AG04450 (cell line): ENCODE measurements at regions not wholly inside any gene's neighbourhood (a gene's known extent, or its start where the extent isn't known, plus 50 kb on each side); places are given as distances from the start of the nearest gene placed in this dataset.

Experiments
- CTCF ChIA-PET: fragments of 300-600, 350-600 bp; formaldehyde crosslinking; extraction: SDS; loops from one replicate; lab custom pipeline; 2022; ENCODE audit warnings: antibody characterized with exemption, inconsistent platforms; lab: Charles Lee
- POLR2A ChIA-PET: fragments of 350-600 bp; formaldehyde crosslinking; extraction: SDS; loops from one replicate; lab custom pipeline; 2021; ENCODE audit warnings: antibody characterized with exemption, inconsistent platforms; lab: Yijun Ruan, JAX
- DNase-seq: peaks from one replicate; pipeline ENCODE4 v3.0.0-alpha.2; 2011; ENCODE audit warnings: low read depth, low spot score
- H3K27ac ChIP-seq: one replicate; pipeline ENCODE4 v1.5.1; 2012; ENCODE audit warnings: low read depth, low read length, control low read depth
- H3K27me3 ChIP-seq: one replicate; pipeline ENCODE4 v1.6.0; 2012; ENCODE audit warnings: low read length; ENCODE audit not compliant: control insufficient read depth, insufficient read depth
- H3K4me3 ChIP-seq: 2 replicates; pipeline ENCODE4 v1.5.1; 2011; ENCODE audit warnings: mild to moderate bottlenecking, low read depth, low read length, control low read depth
- H3K9me3 ChIP-seq: 2 replicates; pipeline ENCODE4 v1.5.1; 2012; ENCODE audit warnings: low read length; ENCODE audit not compliant: control insufficient read depth, insufficient read depth
- CTCF ChIP-seq: IDR thresholded peaks from 2 replicates; pipeline ENCODE4 v1.5.1; 2011; ENCODE audit warnings: low read depth, low read length, control low read depth, inconsistent platforms

DNA sequence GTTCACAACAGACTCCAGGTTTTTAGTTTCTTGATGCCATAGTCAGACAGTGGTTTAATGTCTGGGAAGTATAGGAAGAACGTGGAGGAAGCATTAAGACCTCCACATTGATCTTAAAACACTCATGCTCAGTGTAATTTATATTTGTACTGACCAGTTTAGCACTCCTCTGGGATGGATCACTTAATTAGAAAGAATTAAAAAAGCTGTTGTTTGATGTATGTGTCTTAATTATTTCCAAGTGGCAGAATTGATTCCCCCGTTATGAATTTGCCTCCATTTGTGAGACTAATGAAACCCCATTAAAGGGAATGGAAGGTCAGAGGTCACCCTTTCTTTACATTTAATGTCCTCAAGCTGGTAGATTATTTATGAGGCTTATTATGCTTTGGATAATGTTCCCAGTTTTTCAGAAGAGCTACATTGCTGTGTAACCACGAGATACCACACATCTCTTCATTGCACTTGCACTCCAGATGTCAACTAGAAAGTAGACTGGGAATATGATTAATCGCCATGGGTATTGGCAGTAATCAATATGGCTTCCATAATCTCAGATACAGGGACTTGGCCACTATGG, 270.0 kb upstream of the JAG1 start:
- Histone ChIP-seq H3K9me3 (no peaks in the 10 kb centered on the region), H3K27ac (no peak overlapping the region), H3K4me3 (no peak overlapping the region), H3K27me3 (no peaks in the 10 kb centered on the region)
- CTCF ChIA-PET = no interaction called here
- POLR2A ChIA-PET = no interaction called here
- no peak for DNase-seq
- TF ChIP-seq CTCF = no peak

- Histone ChIP-seq H3K27me3 (peaks cover 2% of the 10 kb centered on the region), H3K9me3 (no peaks in the 10 kb centered on the region), H3K27ac (no peak overlapping the region), H3K4me3 (no peak overlapping the region)
- CTCF ChIA-PET = no interaction called here
- no peak for TF ChIP-seq CTCF
- POLR2A ChIA-PET = no interaction called here
- no peak for DNase-seq
These were observed 272.5 kb upstream of the JAG1 start for GRCh38 chr20:10946124-10946880.

GRCh38 chr20:10947726-10948125, 273.9 kb upstream of the JAG1 start:
- CTCF ChIA-PET = no interaction called here
- no peaks in the 10 kb centered on the region for H3K9me3 ChIP-seq
- no peak for DNase-seq
- H3K27ac ChIP-seq = no peak overlapping the region
- POLR2A ChIA-PET = no interaction called here
- TF ChIP-seq CTCF = no peak
- H3K4me3 ChIP-seq = no peak overlapping the region
- peaks cover 2% of the 10 kb centered on the region for H3K27me3 ChIP-seq

DNA sequence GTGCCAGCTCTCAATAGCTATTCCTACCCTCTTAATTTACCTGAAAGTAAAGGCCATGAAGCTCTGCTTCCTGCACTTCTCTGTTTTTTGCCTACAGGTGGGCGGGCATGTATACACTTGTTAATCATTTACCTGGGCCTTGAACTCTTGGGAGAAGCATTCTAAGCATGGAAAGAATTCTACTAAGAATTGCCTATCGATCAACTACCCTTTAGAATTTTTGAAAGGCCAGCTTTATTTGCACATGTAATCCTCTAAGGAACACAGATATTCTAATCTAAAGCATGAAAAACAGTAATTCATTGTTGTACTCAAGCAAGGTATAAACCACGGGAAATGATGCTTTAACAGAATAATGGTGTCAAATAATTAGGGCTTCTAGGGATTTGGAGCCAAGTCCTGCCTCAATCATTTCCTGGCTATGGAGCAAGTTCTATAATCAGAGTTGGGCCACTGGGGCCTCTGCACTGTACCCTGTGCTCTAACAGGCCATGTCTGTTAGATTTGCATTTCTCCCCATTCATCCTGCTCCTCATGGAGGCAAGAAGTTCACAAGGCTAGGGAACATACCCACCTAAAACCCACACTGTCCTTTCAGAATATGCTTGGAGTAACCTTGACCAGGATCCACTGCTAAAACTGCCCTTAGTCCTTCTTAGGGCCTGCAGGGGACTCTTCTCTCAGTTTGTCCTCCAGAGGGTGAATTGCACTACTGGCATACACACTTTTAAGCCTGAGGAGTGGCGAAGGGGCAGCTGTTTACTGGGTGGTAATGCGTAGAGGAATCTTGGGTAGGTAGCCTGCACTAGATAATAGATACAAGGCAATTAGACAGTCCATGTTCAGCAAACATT, 276.4 kb upstream of the JAG1 start:
- ChIA-PET POLR2A (no interaction called here), CTCF (no interaction called here)
- Histone ChIP-seq H3K27ac (no peak overlapping the region), H3K27me3 (peaks cover 2% of the 10 kb centered on the region), H3K4me3 (no peak overlapping the region), H3K9me3 (no peaks in the 10 kb centered on the region)
- no peak for DNase-seq
- no peak for TF ChIP-seq CTCF

DNA sequence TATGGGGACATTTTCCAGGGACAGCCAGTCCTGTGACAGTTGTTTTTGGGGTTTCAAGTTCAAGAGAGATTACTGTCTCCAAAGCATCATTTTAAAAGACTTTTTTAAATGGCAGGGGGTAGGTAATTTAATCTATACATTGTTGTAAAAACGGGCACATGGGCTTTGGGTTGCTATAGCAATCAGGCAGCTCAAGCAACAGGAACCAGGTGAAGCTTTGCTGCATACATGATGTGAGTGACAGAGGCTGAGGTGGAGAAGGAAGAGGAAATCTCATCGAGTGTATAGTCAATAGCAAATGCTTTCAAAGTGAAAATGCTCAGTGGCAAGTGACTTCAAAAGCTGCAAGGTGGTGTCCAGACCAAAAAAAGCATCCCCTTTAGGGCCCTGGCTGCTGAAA, 277.4 kb upstream of the JAG1 start:
- ChIA-PET CTCF (no interaction called here), POLR2A (no interaction called here)
- no peak for TF ChIP-seq CTCF
- Histone ChIP-seq H3K4me3 (no peak overlapping the region), H3K9me3 (no peaks in the 10 kb centered on the region), H3K27ac (no peak overlapping the region), H3K27me3 (peaks cover 2% of the 10 kb centered on the region)
- DNase-seq = no peak
